ENCODE measurements at regions not wholly inside any gene's neighbourhood (a gene's known extent, or its start where the extent isn't known, plus 50 kb on each side); places are given as distances from the start of the nearest gene placed in this dataset.

GRCh38 chr13:75016225-75016624 lies 465.7 kb downstream of the TBC1D4 start:
- Histone ChIP-seq H3K9me2 (replicated peaks; ENCODE audit: insufficient read depth, low read length) (no peaks in the 10 kb centered on the region), H4K20me1 (ENCODE audit: low read depth, low read length) (no peaks in the 10 kb centered on the region), H3K9ac (ENCODE audit: low read length) (no peak overlapping the region), H3K9me3 (ENCODE audit: insufficient read depth, low read length) (no peaks in the 10 kb centered on the region), H3K36me3 (ENCODE audit: low read length) (no peaks in the 10 kb centered on the region), H3K79me2 (ENCODE audit: insufficient read depth, low read length) (no peaks in the 10 kb centered on the region), H3K27ac (ENCODE audit: low read depth, low read length) (no peak overlapping the region), H3K4me2 (ENCODE audit: low read depth, low read length, poor library complexity, severe bottlenecking) (no peak overlapping the region), H3K27me3 (ENCODE audit: low read length) (no peaks in the 10 kb centered on the region), H3K4me3 (ENCODE audit: insufficient read depth, low read length, poor library complexity, severe bottlenecking) (no peak overlapping the region), H2AFZ (ENCODE audit: low read depth, low read length, severe bottlenecking) (no peak overlapping the region), H3F3A (ENCODE audit: insufficient read depth) (no peaks in the 10 kb centered on the region)
- TF ChIP-seq EZH2phosphoT487 (conservative IDR thresholded peaks at IDR 0.05; ENCODE audit: low read length) = no peak
- TF ChIP-seq, protein P1, sequence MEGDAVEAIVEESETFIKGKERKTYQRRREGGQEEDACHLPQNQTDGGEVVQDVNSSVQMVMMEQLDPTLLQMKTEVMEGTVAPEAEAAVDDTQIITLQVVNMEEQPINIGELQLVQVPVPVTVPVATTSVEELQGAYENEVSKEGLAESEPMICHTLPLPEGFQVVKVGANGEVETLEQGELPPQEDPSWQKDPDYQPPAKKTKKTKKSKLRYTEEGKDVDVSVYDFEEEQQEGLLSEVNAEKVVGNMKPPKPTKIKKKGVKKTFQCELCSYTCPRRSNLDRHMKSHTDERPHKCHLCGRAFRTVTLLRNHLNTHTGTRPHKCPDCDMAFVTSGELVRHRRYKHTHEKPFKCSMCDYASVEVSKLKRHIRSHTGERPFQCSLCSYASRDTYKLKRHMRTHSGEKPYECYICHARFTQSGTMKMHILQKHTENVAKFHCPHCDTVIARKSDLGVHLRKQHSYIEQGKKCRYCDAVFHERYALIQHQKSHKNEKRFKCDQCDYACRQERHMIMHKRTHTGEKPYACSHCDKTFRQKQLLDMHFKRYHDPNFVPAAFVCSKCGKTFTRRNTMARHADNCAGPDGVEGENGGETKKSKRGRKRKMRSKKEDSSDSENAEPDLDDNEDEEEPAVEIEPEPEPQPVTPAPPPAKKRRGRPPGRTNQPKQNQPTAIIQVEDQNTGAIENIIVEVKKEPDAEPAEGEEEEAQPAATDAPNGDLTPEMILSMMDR (IDR thresholded peaks at IDR 0.05; ENCODE audit: insufficient read depth, low read length, poor library complexity, severe bottlenecking) = no peak

- no peaks in the 10 kb centered on the region for H3K9me2 ChIP-seq (replicated peaks; ENCODE audit: insufficient read depth, low read length)
- no peak overlapping the region for H3K27ac ChIP-seq (ENCODE audit: low read depth, low read length)
- no peaks in the 10 kb centered on the region for H3K27me3 ChIP-seq (ENCODE audit: low read length)
- no peaks in the 10 kb centered on the region for H3K79me2 ChIP-seq (ENCODE audit: insufficient read depth, low read length)
- no peaks in the 10 kb centered on the region for H3K36me3 ChIP-seq (ENCODE audit: low read length)
- no peak overlapping the region for H3K9ac ChIP-seq (ENCODE audit: low read length)
- H2AFZ ChIP-seq (ENCODE audit: low read depth, low read length, severe bottlenecking) = no peak overlapping the region
- H3K9me3 ChIP-seq (ENCODE audit: insufficient read depth, low read length) = no peaks in the 10 kb centered on the region
- no peaks in the 10 kb centered on the region for H4K20me1 ChIP-seq (ENCODE audit: low read depth, low read length)
- H3K4me2 ChIP-seq (ENCODE audit: low read depth, low read length, poor library complexity, severe bottlenecking) = no peak overlapping the region
- H3F3A ChIP-seq (ENCODE audit: insufficient read depth) = no peaks in the 10 kb centered on the region
- H3K4me3 ChIP-seq (ENCODE audit: insufficient read depth, low read length, poor library complexity, severe bottlenecking) = no peak overlapping the region
- TF ChIP-seq, protein P1 (IDR thresholded peaks at IDR 0.05; ENCODE audit: insufficient read depth, low read length, poor library complexity, severe bottlenecking) = no peak
- no peak for TF ChIP-seq EZH2phosphoT487 (conservative IDR thresholded peaks at IDR 0.05; ENCODE audit: low read length)
Measured at GRCh38 chr13:75013818-75014217, 468.2 kb downstream of the TBC1D4 start.

DNA sequence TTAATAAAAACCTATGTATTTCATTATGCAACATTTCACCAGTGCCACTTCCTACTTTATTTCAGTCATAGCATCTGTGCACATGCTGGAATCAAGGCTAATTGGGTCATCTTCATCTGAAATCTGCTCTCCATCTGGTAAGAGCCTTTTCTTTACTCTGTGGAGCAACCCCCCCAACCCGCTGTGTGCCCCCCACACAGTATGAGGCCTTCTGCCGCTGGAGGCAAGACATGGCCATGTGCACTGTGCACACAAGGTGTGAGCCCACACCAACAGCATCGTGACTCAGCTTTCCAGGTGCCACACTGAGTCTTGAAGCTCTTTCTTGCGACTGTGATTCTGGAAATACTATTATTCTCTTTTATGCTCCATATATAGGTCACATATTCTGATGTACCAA lies 471.0 kb downstream of the TBC1D4 start:
- TF ChIP-seq, protein P1 (IDR thresholded peaks at IDR 0.05; ENCODE audit: insufficient read depth, low read length, poor library complexity, severe bottlenecking) = no peak
- TF ChIP-seq EZH2phosphoT487 (conservative IDR thresholded peaks at IDR 0.05; ENCODE audit: low read length) = no peak
- H4K20me1 ChIP-seq (ENCODE audit: low read depth, low read length) = no peaks in the 10 kb centered on the region
- no peak overlapping the region for H3K4me3 ChIP-seq (ENCODE audit: insufficient read depth, low read length, poor library complexity, severe bottlenecking)
- no peaks in the 10 kb centered on the region for H3K79me2 ChIP-seq (ENCODE audit: insufficient read depth, low read length)
- no peaks in the 10 kb centered on the region for H3F3A ChIP-seq (ENCODE audit: insufficient read depth)
- no peaks in the 10 kb centered on the region for H3K9me3 ChIP-seq (ENCODE audit: insufficient read depth, low read length)
- H3K4me2 ChIP-seq (ENCODE audit: low read depth, low read length, poor library complexity, severe bottlenecking) = no peak overlapping the region
- H3K27ac ChIP-seq (ENCODE audit: low read depth, low read length) = no peak overlapping the region
- H3K9me2 ChIP-seq (replicated peaks; ENCODE audit: insufficient read depth, low read length) = no peaks in the 10 kb centered on the region
- H3K36me3 ChIP-seq (ENCODE audit: low read length) = no peaks in the 10 kb centered on the region
- H3K9ac ChIP-seq (ENCODE audit: low read length) = no peak overlapping the region
- H2AFZ ChIP-seq (ENCODE audit: low read depth, low read length, severe bottlenecking) = no peak overlapping the region
- H3K27me3 ChIP-seq (ENCODE audit: low read length) = no peaks in the 10 kb centered on the region

Measured in SU-DHL-6 (cell line).